Liver (tissue), 8 donors: ENCODE measurements at regions not wholly inside any gene's neighbourhood (a gene's known extent, or its start where the extent isn't known, plus 50 kb on each side); places are given as distances from the start of the nearest gene placed in this dataset.

ENCODE experiments used
- DNase-seq: peaks from one replicate; pipeline ENCODE4 v3.0.0-alpha.2; 2017; ENCODE audit warnings: low spot score
- H3K27ac ChIP-seq, 2 donors: one replicate each; pipeline ENCODE4 v1.7.0; 2013; ENCODE audit warnings: inconsistent platforms in 2 of 2, low read length in 2 of 2, control low read depth in 1 of 2, low read depth in 1 of 2, mild to moderate bottlenecking in 1 of 2
- H3K27me3 ChIP-seq, 4 donors: one replicate each; pipeline versions ENCODE4 v1.6.1 to v1.7.0; 2013; ENCODE audit warnings: low read length in 3 of 4, inconsistent platforms in 1 of 4, mild to moderate bottlenecking in 1 of 4, moderate library complexity in 1 of 4; ENCODE audit not compliant: control insufficient read depth in 4 of 4, insufficient read depth in 4 of 4
- H3K36me3 ChIP-seq, 4 donors: one replicate each; pipeline versions ENCODE4 v1.6.1 to v1.7.0; 2013; ENCODE audit warnings: low read length in 3 of 4, mild to moderate bottlenecking in 3 of 4, low read depth in 1 of 4, moderate library complexity in 1 of 4; ENCODE audit not compliant: control insufficient read depth in 4 of 4, insufficient read depth in 3 of 4
- H3K4me1 ChIP-seq, 4 donors: one replicate each; pipeline versions ENCODE4 v1.6.1 to v1.7.0; 2013; ENCODE audit warnings: low read length in 3 of 4, mild to moderate bottlenecking in 3 of 4, moderate library complexity in 1 of 4; ENCODE audit not compliant: control insufficient read depth in 4 of 4, insufficient read depth in 4 of 4
- H3K4me3 ChIP-seq, 3 donors: one replicate each; pipeline versions ENCODE4 v1.6.1 to v1.7.0; 2013; ENCODE audit warnings: low read length in 3 of 3, control low read depth in 1 of 3, low read depth in 1 of 3, mild to moderate bottlenecking in 1 of 3
- H3K9ac ChIP-seq, 2 donors: one replicate each; pipeline ENCODE4 v1.7.0; 2013; ENCODE audit warnings: low read length in 2 of 2, mild to moderate bottlenecking in 2 of 2, moderate library complexity in 2 of 2, control low read depth in 1 of 2, low read depth in 1 of 2
- H3K9me3 ChIP-seq, 4 donors: one replicate each; pipeline versions ENCODE4 v1.6.1 to v1.7.0; 2013; ENCODE audit warnings: low read length in 3 of 4; ENCODE audit not compliant: control insufficient read depth in 4 of 4
- CTCF ChIP-seq: fragments of 150-350 bp; IDR thresholded peaks from 2 replicates; pipeline ENCODE4 v1.5.1; 2017; ENCODE audit warnings: improper control_type of control experiment, low read depth, low read length; ENCODE audit not compliant: missing input control
- EGR1 ChIP-seq, 2 donors: IDR thresholded peaks; 2 replicates each; pipeline ENCODE4 v1.6.1; 2016 to 2018; ENCODE audit warnings: antibody characterized with exemption in 2 of 2, low read depth in 2 of 2
- FOXA1 ChIP-seq: IDR thresholded peaks from 2 replicates; pipeline ENCODE4 v1.6.1; 2016; ENCODE audit warnings: antibody characterized with exemption
- FOXA2 ChIP-seq: IDR thresholded peaks from 2 replicates; pipeline ENCODE4 v1.6.1; 2016; ENCODE audit warnings: antibody characterized with exemption
- GABPA ChIP-seq, 2 donors: IDR thresholded peaks in 1 of 2; conservative IDR thresholded peaks in 1 of 2; 2 replicates each; pipeline ENCODE4 v1.6.1; 2016; ENCODE audit warnings: antibody characterized with exemption in 2 of 2, mild to moderate bottlenecking in 1 of 2, moderate library complexity in 1 of 2
- HNF4A ChIP-seq, 2 donors: conservative IDR thresholded peaks; 2 replicates each; pipeline ENCODE4 v1.6.1; 2016; ENCODE audit warnings: antibody characterized with exemption in 2 of 2, mild to moderate bottlenecking in 2 of 2
- HNF4G ChIP-seq: IDR thresholded peaks from 2 replicates; pipeline ENCODE4 v1.6.1; 2016; ENCODE audit warnings: antibody characterized with exemption
- JUND ChIP-seq, 2 donors: IDR thresholded peaks; 2 replicates each; pipeline ENCODE4 v1.6.1; 2016; ENCODE audit warnings: antibody characterized with exemption in 2 of 2
- NR2F2 ChIP-seq: IDR thresholded peaks from 2 replicates; pipeline ENCODE4 v1.6.1; 2016; ENCODE audit warnings: antibody characterized with exemption
- RAD21 ChIP-seq, 2 donors: IDR thresholded peaks; 2 replicates each; pipeline ENCODE4 v1.6.1; 2016; ENCODE audit warnings: antibody characterized with exemption in 2 of 2, mild to moderate bottlenecking in 2 of 2
- REST ChIP-seq: IDR thresholded peaks from 2 replicates; pipeline ENCODE4 v1.6.1; 2016; ENCODE audit warnings: antibody characterized with exemption, mild to moderate bottlenecking
- RXRA ChIP-seq, 2 donors: IDR thresholded peaks; 2 replicates each; pipeline ENCODE4 v1.6.1; 2017 to 2018; ENCODE audit warnings: antibody characterized with exemption in 2 of 2, mild to moderate bottlenecking in 1 of 2
- SP1 ChIP-seq: IDR thresholded peaks from 2 replicates; pipeline ENCODE4 v1.6.1; 2018; ENCODE audit warnings: antibody characterized with exemption, mild to moderate bottlenecking
- TAF1 ChIP-seq: conservative IDR thresholded peaks from 2 replicates; pipeline ENCODE4 v1.6.1; 2016; ENCODE audit warnings: antibody characterized with exemption, mild to moderate bottlenecking
- YY1 ChIP-seq: IDR thresholded peaks from 2 replicates; pipeline ENCODE4 v1.6.1; 2016; ENCODE audit warnings: antibody characterized with exemption, mild to moderate bottlenecking
- ZBTB33 ChIP-seq: IDR thresholded peaks from 2 replicates; pipeline ENCODE4 v1.6.1; 2016; ENCODE audit warnings: antibody characterized with exemption
- WGBS: extraction: QIAGEN DNeasy Blood & Tissue Kit; methylation state at CpG from one replicate; pipeline ENCODE4 v1.1.7; 2013; 5-methylcytosine and 5-hydroxymethylcytosine counted together
- TF ChIP-seq, protein P1 (sequence below): IDR thresholded peaks from 2 replicates; pipeline ENCODE4 v1.6.1; 2016; ENCODE audit warnings: antibody characterized with exemption
- TF ChIP-seq, protein P2 (sequence below): IDR thresholded peaks from 2 replicates; pipeline ENCODE4 v1.6.1; 2016; ENCODE audit warnings: antibody characterized with exemption
- donor health status: healthy.
- donor health status: healthy.
- donor health status: healthy.
- donor health status: healthy.
- donor health status: healthy.

DNA sequence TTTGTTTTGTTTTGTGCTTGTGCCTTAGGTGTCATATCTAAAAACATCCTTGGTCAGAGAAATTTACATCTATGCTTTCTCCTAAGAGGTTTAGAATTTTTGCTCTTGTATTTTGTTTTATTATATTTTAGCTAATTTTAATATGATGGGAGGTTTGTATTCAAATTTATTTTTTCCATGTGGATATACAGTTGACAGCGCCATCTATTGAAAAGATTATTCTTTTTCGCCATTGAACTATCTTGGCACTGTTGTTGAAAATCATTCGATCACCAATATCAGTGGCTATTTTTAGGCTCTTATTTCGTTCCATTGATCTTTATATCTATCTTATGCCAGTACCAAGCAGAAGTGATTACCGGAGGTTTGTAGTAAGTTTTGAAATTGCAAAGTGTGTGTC lies 510.3 kb downstream of the BRD1 start:
- TF ChIP-seq TAF1 (no peak), HNF4A (conservative IDR thresholded peaks at IDR 0.05) (no peak), EGR1 (IDR thresholded peaks at IDR 0.05; ENCODE audit: low read depth in 2 of 2) (no peak), RXRA (IDR thresholded peaks at IDR 0.05) (no peak), HNF4G (no peak)
- TF ChIP-seq, protein P1, sequence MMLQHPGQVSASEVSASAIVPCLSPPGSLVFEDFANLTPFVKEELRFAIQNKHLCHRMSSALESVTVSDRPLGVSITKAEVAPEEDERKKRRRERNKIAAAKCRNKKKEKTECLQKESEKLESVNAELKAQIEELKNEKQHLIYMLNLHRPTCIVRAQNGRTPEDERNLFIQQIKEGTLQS = no peak
- TF ChIP-seq, protein P2, sequence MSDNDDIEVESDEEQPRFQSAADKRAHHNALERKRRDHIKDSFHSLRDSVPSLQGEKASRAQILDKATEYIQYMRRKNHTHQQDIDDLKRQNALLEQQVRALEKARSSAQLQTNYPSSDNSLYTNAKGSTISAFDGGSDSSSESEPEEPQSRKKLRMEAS = no peak
- peaks cover 0 to 5% (median 0%) of the 10 kb centered on the region in 4 donors for H3K27me3 ChIP-seq
- no peaks in the 10 kb centered on the region for H3K4me1 ChIP-seq
- DNase-seq = no peak
- H3K9ac ChIP-seq = no peak overlapping the region
- WGBS = 43% methylated on average over 5 of the region's 5 CpGs
- H3K9me3 ChIP-seq = no peaks in the 10 kb centered on the region
- no peak overlapping the region for H3K4me3 ChIP-seq
- no peak overlapping the region for H3K27ac ChIP-seq
- no peaks in the 10 kb centered on the region for H3K36me3 ChIP-seq

GRCh38 chr22:49312601-49313000 lies 515.1 kb downstream of the BRD1 start:
- H3K36me3 ChIP-seq = no peaks in the 10 kb centered on the region
- no peaks in the 10 kb centered on the region for H3K9me3 ChIP-seq
- peaks cover 0 to 6% (median 0%) of the 10 kb centered on the region in 4 donors for H3K27me3 ChIP-seq
- no peak overlapping the region for H3K9ac ChIP-seq
- H3K4me3 ChIP-seq = no peak overlapping the region
- no peak for DNase-seq
- H3K27ac ChIP-seq = no peak overlapping the region
- 36% methylated on average over 2 of the region's 2 CpGs for WGBS
- TF ChIP-seq CTCF (no peak), YY1 (no peak), NR2F2 (no peak), JUND (IDR thresholded peaks at IDR 0.05) (no peak), SP1 (no peak), REST (no peak), RAD21 (IDR thresholded peaks at IDR 0.05) (no peak), TAF1 (no peak), EGR1 (IDR thresholded peaks at IDR 0.05; ENCODE audit: low read depth in 2 of 2) (no peak), GABPA (IDR thresholded peaks at IDR 0.05 in 1 of 2, conservative IDR thresholded peaks at IDR 0.05 in 1 of 2) (no peak), RXRA (IDR thresholded peaks at IDR 0.05) (no peak), HNF4A (conservative IDR thresholded peaks at IDR 0.05) (no peak), ZBTB33 (no peak), HNF4G (no peak), FOXA2 (no peak), FOXA1 (no peak)
- TF ChIP-seq, protein P2 = no peak
- TF ChIP-seq, protein P1 = no peak
- H3K4me1 ChIP-seq = no peaks in the 10 kb centered on the region
